Peyer's patch (tissue), 4 donors: ENCODE measurements at regions not wholly inside any gene's neighbourhood (a gene's known extent, or its start where the extent isn't known, plus 50 kb on each side); places are given as distances from the start of the nearest gene placed in this dataset.

ENCODE experiments used
- CTCF ChIP-seq, 6 experiments: fragments of 450-650 bp in 4 of 6; fragments of 200-600 bp in 2 of 6; sonication (generic) in 1 of 6; IDR thresholded peaks; one replicate each; pipeline ENCODE4 v1.5.1; 2017 to 2019; ENCODE audit warnings: antibody characterized with exemption in 6 of 6, mild to moderate bottlenecking in 3 of 6, moderate library complexity in 1 of 6
- POLR2A ChIP-seq, 2 donors: fragments of 450-650 bp; IDR thresholded peaks; one replicate each; pipeline ENCODE4 v1.5.1; 2017; ENCODE audit warnings: antibody characterized with exemption in 2 of 2, mild to moderate bottlenecking in 2 of 2, moderate library complexity in 2 of 2

GRCh38 chr16:48820379-48820778 lies 210.4 kb upstream of the N4BP1 start:
- no peak for TF ChIP-seq CTCF (IDR thresholded peaks at IDR 0.05)
- no peak for TF ChIP-seq POLR2A (IDR thresholded peaks at IDR 0.05)
